ENCODE measurements at regions not wholly inside any gene's neighbourhood (a gene's known extent, or its start where the extent isn't known, plus 50 kb on each side); places are given as distances from the start of the nearest gene placed in this dataset.
A peak's percentile ranks its signal among the peaks of the same experiment; 100 is the strongest.

- H3K27ac ChIP-seq (ENCODE audit: low read depth, low read length) = peak overlapping the region; percentile 14
- no peaks in the 10 kb centered on the region for H3K36me3 ChIP-seq (ENCODE audit: control insufficient read depth in 3 of 3, insufficient read depth in 3 of 3, low read length in 3 of 3)
- H3K27me3 ChIP-seq (ENCODE audit: control insufficient read depth in 3 of 3, insufficient read depth in 3 of 3, low read length in 3 of 3) = no peaks in the 10 kb centered on the region
- no peaks in the 10 kb centered on the region for H3K9me3 ChIP-seq (ENCODE audit: control insufficient read depth in 3 of 3, low read length in 3 of 3)
- H3K4me1 ChIP-seq (ENCODE audit: control insufficient read depth in 3 of 3, insufficient read depth in 3 of 3, low read length in 3 of 3) = peaks cover 0 to 10% (median 0%) of the 10 kb centered on the region in 3 donors
- no peak overlapping the region for H3K4me3 ChIP-seq (ENCODE audit: low read length in 3 of 3)
- no peak overlapping the region for H3K9ac ChIP-seq (ENCODE audit: low read depth in 1 of 3, low read length in 3 of 3)
Observed at GRCh38 chr3:177812492-177812891, 615.2 kb upstream of the TBL1XR1 start.

- H3K4me3 ChIP-seq (ENCODE audit: low read length in 3 of 3) = no peak overlapping the region
- H3K9ac ChIP-seq (ENCODE audit: low read depth in 1 of 3, low read length in 3 of 3) = no peak overlapping the region
- H3K36me3 ChIP-seq (ENCODE audit: control insufficient read depth in 3 of 3, insufficient read depth in 3 of 3, low read length in 3 of 3) = no peaks in the 10 kb centered on the region
- no peak overlapping the region for H3K27ac ChIP-seq (ENCODE audit: low read depth, low read length)
- H3K4me1 ChIP-seq (ENCODE audit: control insufficient read depth in 3 of 3, insufficient read depth in 3 of 3, low read length in 3 of 3) = peaks cover 0 to 10% (median 0%) of the 10 kb centered on the region in 3 donors
- H3K9me3 ChIP-seq (ENCODE audit: control insufficient read depth in 3 of 3, low read length in 3 of 3) = no peaks in the 10 kb centered on the region
- H3K27me3 ChIP-seq (ENCODE audit: control insufficient read depth in 3 of 3, insufficient read depth in 3 of 3, low read length in 3 of 3) = no peaks in the 10 kb centered on the region
Observed at GRCh38 chr3:177813322-177813721, 616.0 kb upstream of the TBL1XR1 start.

GRCh38 chr3:177816667-177817208, 619.5 kb upstream of the TBL1XR1 start:
- Histone ChIP-seq H3K27ac (ENCODE audit: low read depth, low read length) (no peak overlapping the region), H3K9ac (ENCODE audit: low read depth in 1 of 3, low read length in 3 of 3) (no peak overlapping the region), H3K4me1 (ENCODE audit: control insufficient read depth in 3 of 3, insufficient read depth in 3 of 3, low read length in 3 of 3) (peaks cover 0 to 10% (median 0%) of the 10 kb centered on the region in 3 donors), H3K27me3 (ENCODE audit: control insufficient read depth in 3 of 3, insufficient read depth in 3 of 3, low read length in 3 of 3) (no peaks in the 10 kb centered on the region), H3K9me3 (ENCODE audit: control insufficient read depth in 3 of 3, low read length in 3 of 3) (no peaks in the 10 kb centered on the region), H3K4me3 (ENCODE audit: low read length in 3 of 3) (no peak overlapping the region), H3K36me3 (ENCODE audit: control insufficient read depth in 3 of 3, insufficient read depth in 3 of 3, low read length in 3 of 3) (no peaks in the 10 kb centered on the region)

GRCh38 chr3:177817751-177818150, 620.5 kb upstream of the TBL1XR1 start:
- H3K9ac ChIP-seq (ENCODE audit: low read depth in 1 of 3, low read length in 3 of 3) = no peak overlapping the region
- H3K4me1 ChIP-seq (ENCODE audit: control insufficient read depth in 3 of 3, insufficient read depth in 3 of 3, low read length in 3 of 3) = peaks cover 0 to 12% (median 0%) of the 10 kb centered on the region in 3 donors
- no peaks in the 10 kb centered on the region for H3K36me3 ChIP-seq (ENCODE audit: control insufficient read depth in 3 of 3, insufficient read depth in 3 of 3, low read length in 3 of 3)
- no peak overlapping the region for H3K4me3 ChIP-seq (ENCODE audit: low read length in 3 of 3)
- H3K9me3 ChIP-seq (ENCODE audit: control insufficient read depth in 3 of 3, low read length in 3 of 3) = no peaks in the 10 kb centered on the region
- no peak overlapping the region for H3K27ac ChIP-seq (ENCODE audit: low read depth, low read length)
- no peaks in the 10 kb centered on the region for H3K27me3 ChIP-seq (ENCODE audit: control insufficient read depth in 3 of 3, insufficient read depth in 3 of 3, low read length in 3 of 3)

GRCh38 chr3:177818712-177819240, 621.5 kb upstream of the TBL1XR1 start:
- H3K9ac ChIP-seq (ENCODE audit: low read depth in 1 of 3, low read length in 3 of 3) = no peak overlapping the region
- H3K4me3 ChIP-seq (ENCODE audit: low read length in 3 of 3) = no peak overlapping the region
- no peaks in the 10 kb centered on the region for H3K27me3 ChIP-seq (ENCODE audit: control insufficient read depth in 3 of 3, insufficient read depth in 3 of 3, low read length in 3 of 3)
- no peak overlapping the region for H3K27ac ChIP-seq (ENCODE audit: low read depth, low read length)
- H3K4me1 ChIP-seq (ENCODE audit: control insufficient read depth in 3 of 3, insufficient read depth in 3 of 3, low read length in 3 of 3) = peaks cover 0 to 12% (median 3%) of the 10 kb centered on the region in 3 donors
- no peaks in the 10 kb centered on the region for H3K9me3 ChIP-seq (ENCODE audit: control insufficient read depth in 3 of 3, low read length in 3 of 3)
- H3K36me3 ChIP-seq (ENCODE audit: control insufficient read depth in 3 of 3, insufficient read depth in 3 of 3, low read length in 3 of 3) = no peaks in the 10 kb centered on the region

- Histone ChIP-seq H3K27ac (ENCODE audit: low read depth, low read length) (no peak overlapping the region), H3K9ac (ENCODE audit: low read depth in 1 of 3, low read length in 3 of 3) (no peak overlapping the region), H3K27me3 (ENCODE audit: control insufficient read depth in 3 of 3, insufficient read depth in 3 of 3, low read length in 3 of 3) (no peaks in the 10 kb centered on the region), H3K4me3 (ENCODE audit: low read length in 3 of 3) (no peak overlapping the region), H3K4me1 (ENCODE audit: control insufficient read depth in 3 of 3, insufficient read depth in 3 of 3, low read length in 3 of 3) (peaks cover 0 to 17% (median 10%) of the 10 kb centered on the region in 3 donors), H3K9me3 (ENCODE audit: control insufficient read depth in 3 of 3, low read length in 3 of 3) (no peaks in the 10 kb centered on the region), H3K36me3 (ENCODE audit: control insufficient read depth in 3 of 3, insufficient read depth in 3 of 3, low read length in 3 of 3) (no peaks in the 10 kb centered on the region)
Observed at GRCh38 chr3:177820683-177821316, 623.5 kb upstream of the TBL1XR1 start.

GRCh38 chr3:177822681-177823096, 625.4 kb upstream of the TBL1XR1 start:
- H3K27me3 ChIP-seq (ENCODE audit: control insufficient read depth in 3 of 3, insufficient read depth in 3 of 3, low read length in 3 of 3) = no peaks in the 10 kb centered on the region
- H3K27ac ChIP-seq (ENCODE audit: low read depth, low read length) = no peak overlapping the region
- H3K9me3 ChIP-seq (ENCODE audit: control insufficient read depth in 3 of 3, low read length in 3 of 3) = no peaks in the 10 kb centered on the region
- no peak overlapping the region for H3K4me3 ChIP-seq (ENCODE audit: low read length in 3 of 3)
- H3K36me3 ChIP-seq (ENCODE audit: control insufficient read depth in 3 of 3, insufficient read depth in 3 of 3, low read length in 3 of 3) = no peaks in the 10 kb centered on the region
- H3K4me1 ChIP-seq (ENCODE audit: control insufficient read depth in 3 of 3, insufficient read depth in 3 of 3, low read length in 3 of 3) = peaks cover 0 to 11% (median 10%) of the 10 kb centered on the region in 3 donors
- no peak overlapping the region for H3K9ac ChIP-seq (ENCODE audit: low read depth in 1 of 3, low read length in 3 of 3)

- no peak overlapping the region for H3K27ac ChIP-seq (ENCODE audit: low read depth, low read length)
- no peaks in the 10 kb centered on the region for H3K9me3 ChIP-seq (ENCODE audit: control insufficient read depth in 3 of 3, low read length in 3 of 3)
- H3K4me3 ChIP-seq (ENCODE audit: low read length in 3 of 3) = no peak overlapping the region
- no peaks in the 10 kb centered on the region for H3K27me3 ChIP-seq (ENCODE audit: control insufficient read depth in 3 of 3, insufficient read depth in 3 of 3, low read length in 3 of 3)
- H3K9ac ChIP-seq (ENCODE audit: low read depth in 1 of 3, low read length in 3 of 3) = no peak overlapping the region
- H3K36me3 ChIP-seq (ENCODE audit: control insufficient read depth in 3 of 3, insufficient read depth in 3 of 3, low read length in 3 of 3) = no peaks in the 10 kb centered on the region
- peaks cover 0 to 11% (median 10%) of the 10 kb centered on the region in 3 donors for H3K4me1 ChIP-seq (ENCODE audit: control insufficient read depth in 3 of 3, insufficient read depth in 3 of 3, low read length in 3 of 3)
Observed at GRCh38 chr3:177823701-177824189, 626.5 kb upstream of the TBL1XR1 start.

GRCh38 chr3:177824190-177824786, 627.0 kb upstream of the TBL1XR1 start:
- no peaks in the 10 kb centered on the region for H3K9me3 ChIP-seq (ENCODE audit: control insufficient read depth in 3 of 3, low read length in 3 of 3)
- no peaks in the 10 kb centered on the region for H3K36me3 ChIP-seq (ENCODE audit: control insufficient read depth in 3 of 3, insufficient read depth in 3 of 3, low read length in 3 of 3)
- H3K27me3 ChIP-seq (ENCODE audit: control insufficient read depth in 3 of 3, insufficient read depth in 3 of 3, low read length in 3 of 3) = no peaks in the 10 kb centered on the region
- H3K4me1 ChIP-seq (ENCODE audit: control insufficient read depth in 3 of 3, insufficient read depth in 3 of 3, low read length in 3 of 3) = peaks cover 0 to 11% (median 10%) of the 10 kb centered on the region in 3 donors
- H3K4me3 ChIP-seq (ENCODE audit: low read length in 3 of 3) = no peak overlapping the region
- no peak overlapping the region for H3K27ac ChIP-seq (ENCODE audit: low read depth, low read length)
- no peak overlapping the region for H3K9ac ChIP-seq (ENCODE audit: low read depth in 1 of 3, low read length in 3 of 3)

- Histone ChIP-seq H3K27ac (ENCODE audit: low read depth, low read length) (no peak overlapping the region), H3K36me3 (ENCODE audit: control insufficient read depth in 3 of 3, insufficient read depth in 3 of 3, low read length in 3 of 3) (no peaks in the 10 kb centered on the region), H3K4me3 (ENCODE audit: low read length in 3 of 3) (no peak overlapping the region)
Observed at GRCh38 chr3:177824841-177825240, 627.6 kb upstream of the TBL1XR1 start.

More at GRCh38 chr3:177824841-177825240, 627.6 kb upstream of the TBL1XR1 start:
- peaks cover 0 to 11% (median 10%) of the 10 kb centered on the region in 3 donors for H3K4me1 ChIP-seq (ENCODE audit: control insufficient read depth in 3 of 3, insufficient read depth in 3 of 3, low read length in 3 of 3)
- H3K9ac ChIP-seq (ENCODE audit: low read depth in 1 of 3, low read length in 3 of 3) = no peak overlapping the region
- no peaks in the 10 kb centered on the region for H3K9me3 ChIP-seq (ENCODE audit: control insufficient read depth in 3 of 3, low read length in 3 of 3)
- H3K27me3 ChIP-seq (ENCODE audit: control insufficient read depth in 3 of 3, insufficient read depth in 3 of 3, low read length in 3 of 3) = no peaks in the 10 kb centered on the region

Measured in skeletal muscle tissue (tissue), 3 donors.